ENCODE measurements at regions not wholly inside any gene's neighbourhood (a gene's known extent, or its start where the extent isn't known, plus 50 kb on each side); places are given as distances from the start of the nearest gene placed in this dataset.

GRCh38 chr4:181293541-181293940 is 949.7 kb upstream of the TENM3 start:
- 23 to 49% (median 33%) methylated on average over 10 of the region's 10 CpGs for WGBS, 4 donors
- no peaks in the 10 kb centered on the region for H3K36me3 ChIP-seq
- H3K27ac ChIP-seq = peak overlapping the region in 6 of 12 donors; percentile 12 to 59 (median 55)
- no peak for TF ChIP-seq CTCF (IDR thresholded peaks at IDR 0.05)
- TF ChIP-seq POLR2A (IDR thresholded peaks at IDR 0.05) = no peak
- H3K9me3 ChIP-seq = peaks cover 0 to 11% (median 0%) of the 10 kb centered on the region in 12 donors
- intact Hi-C loops (cut with DNase I) = no loop called here
- ATAC-seq (peak in 2 of 4 donors; percentile 22 to 27), DNase-seq (no peak)
- peaks cover 0 to 7% (median 0%) of the 10 kb centered on the region in 12 donors for H3K4me1 ChIP-seq
- peaks cover 0 to 4% (median 0%) of the 10 kb centered on the region in 9 donors for H3K27me3 ChIP-seq
- H3K4me3 ChIP-seq = peak overlapping the region in 8 of 12 donors; percentile 9 to 48 (median 29)

GRCh38 chr4:181294421-181294820 is 948.8 kb upstream of the TENM3 start:
- 30 to 35% (median 32%) methylated on average over 2 of the region's 2 CpGs for WGBS, 4 donors
- intact Hi-C loops (cut with DNase I) = no loop called here
- H3K4me1 ChIP-seq = peaks cover 0 to 7% (median 0%) of the 10 kb centered on the region in 12 donors
- peaks cover 0 to 15% (median 0%) of the 10 kb centered on the region in 12 donors for H3K9me3 ChIP-seq
- DNase-seq = no peak
- peak overlapping the region in 5 of 12 donors; percentile 19 to 48 (median 41) for H3K4me3 ChIP-seq
- H3K36me3 ChIP-seq = no peaks in the 10 kb centered on the region
- ATAC-seq = peak in 3 of 4 donors; percentile 47 to 79 (median 53)
- TF ChIP-seq CTCF (IDR thresholded peaks at IDR 0.05) (no peak), POLR2A (IDR thresholded peaks at IDR 0.05) (no peak)
- H3K27me3 ChIP-seq = peaks cover 0 to 4% (median 0%) of the 10 kb centered on the region in 9 donors
- H3K27ac ChIP-seq = peak overlapping the region in 9 of 12 donors; percentile 13 to 68 (median 48)

GRCh38 chr4:181301735-181302710 is 941.2 kb upstream of the TENM3 start:
- 45 to 56% (median 51%) methylated on average over 9 of the region's 9 CpGs for whole genome bisulfite sequencing, 4 donors
- TF ChIP-seq CTCF (IDR thresholded peaks at IDR 0.05) (peak in 9 of 12 donors; percentile 9 to 38 (median 26)), POLR2A (IDR thresholded peaks at IDR 0.05) (no peak)
- peaks cover 0 to 4% (median 0%) of the 10 kb centered on the region in 12 donors for H3K4me1 ChIP-seq
- H3K4me3 ChIP-seq = no peak overlapping the region
- peaks cover 0 to 15% (median 0%) of the 10 kb centered on the region in 12 donors for H3K9me3 ChIP-seq
- H3K27ac ChIP-seq = no peak overlapping the region
- DNase-seq = peak in 1 of 5 donors; percentile 29
- no peaks in the 10 kb centered on the region for H3K27me3 ChIP-seq
- intact Hi-C loops (cut with DNase I) = loop anchor here in 3 of 10 donors (5.0 to 10.0 kb wide), 2 partner anchors 223 to 225 kb away; no protein-coding TSS in a partner anchor
- H3K36me3 ChIP-seq = no peaks in the 10 kb centered on the region
- peak; percentile 22 to 73 (median 60) for ATAC-seq

GRCh38 chr4:181307824-181308223 is 935.4 kb upstream of the TENM3 start:
- no peak for DNase-seq
- no peak overlapping the region for H3K4me3 ChIP-seq
- intact Hi-C loops (cut with DNase I) = loop anchor here in 2 of 10 donors (10.0 kb wide), 1 partner anchor 217 kb away; no protein-coding TSS in a partner anchor
- ATAC-seq = no peak
- H3K4me1 ChIP-seq = peaks cover 0 to 7% (median 0%) of the 10 kb centered on the region in 12 donors
- no peak for TF ChIP-seq CTCF (IDR thresholded peaks at IDR 0.05)
- no peak for TF ChIP-seq POLR2A (IDR thresholded peaks at IDR 0.05)
- 53 to 59% (median 57%) methylated on average over 2 of the region's 2 CpGs for WGBS, 4 donors
- no peaks in the 10 kb centered on the region for H3K36me3 ChIP-seq
- H3K27me3 ChIP-seq = no peaks in the 10 kb centered on the region
- no peak overlapping the region for H3K27ac ChIP-seq
- H3K9me3 ChIP-seq = no peaks in the 10 kb centered on the region

Data from heart left ventricle (tissue), 16 donors.